SK-N-MC (cell line): ENCODE measurements at regions not wholly inside any gene's neighbourhood (a gene's known extent, or its start where the extent isn't known, plus 50 kb on each side); places are given as distances from the start of the nearest gene placed in this dataset.

Experiments
- EZH2 ChIP-seq: fragments of 200-600 bp; sonication (generic); IDR thresholded peaks from one replicate; pipeline ENCODE4 v1.6.1; 2017; ENCODE audit warnings: antibody characterized with exemption
- POLR2AphosphoS5 ChIP-seq: IDR thresholded peaks from 2 replicates; pipeline ENCODE4 v1.6.1; 2012; ENCODE audit warnings: mild to moderate bottlenecking, low read depth, low read length, borderline replicate concordance

DNA sequence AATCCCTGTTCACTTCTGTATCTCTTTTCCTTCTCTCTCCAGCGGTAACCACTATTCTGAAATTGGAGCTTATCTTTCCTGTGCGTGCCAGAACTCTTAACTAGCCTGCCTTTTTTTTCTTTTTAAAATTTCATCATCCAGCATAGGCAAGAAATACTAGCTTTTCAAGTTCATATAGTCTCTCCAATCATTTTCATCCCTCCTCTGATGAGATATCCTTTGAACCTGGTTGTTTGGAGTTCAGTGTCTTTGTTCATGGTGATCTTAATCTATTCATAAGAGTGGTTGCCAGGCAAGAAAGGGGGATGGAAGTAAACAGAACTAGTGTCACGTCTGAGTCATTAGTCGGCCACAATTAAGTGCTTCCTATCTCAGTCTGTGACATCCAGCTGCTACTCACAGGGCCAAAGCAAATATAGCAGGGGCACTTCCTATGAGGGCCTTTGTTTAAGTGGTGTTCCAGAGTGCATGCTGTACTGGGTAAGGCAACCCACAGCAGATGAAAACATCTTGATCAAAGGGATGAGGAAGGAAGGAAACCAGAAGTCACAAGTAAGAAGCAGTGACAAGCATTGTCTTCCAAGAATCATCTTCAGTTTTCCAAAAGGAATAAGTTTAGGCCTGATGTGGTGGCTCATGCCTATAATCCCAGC, 56.4 kb upstream of the XIAP start:
- TF ChIP-seq POLR2AphosphoS5 = no peak
- TF ChIP-seq EZH2 = no peak
